ENCODE measurements at regions not wholly inside any gene's neighbourhood (a gene's known extent, or its start where the extent isn't known, plus 50 kb on each side); places are given as distances from the start of the nearest gene placed in this dataset.

DNA sequence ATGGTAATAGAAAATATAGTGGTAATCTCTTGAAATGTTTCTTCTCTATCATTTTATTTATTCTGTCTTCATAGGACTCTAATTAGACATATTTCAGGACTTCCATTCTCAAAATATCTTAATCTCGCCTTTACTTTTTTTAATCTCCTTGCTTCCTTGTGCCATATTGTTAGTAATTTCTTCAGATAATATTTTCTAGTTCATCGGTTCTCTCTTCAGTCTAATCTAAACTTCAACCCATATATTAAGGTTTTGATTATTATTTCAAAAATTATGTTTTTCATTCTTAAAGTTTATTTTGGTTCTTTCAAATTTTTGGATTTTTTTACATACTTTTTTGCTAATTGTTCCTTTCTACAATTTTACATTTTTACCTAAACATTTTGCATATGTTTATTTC is 237.9 kb upstream of the DGKB start:
- TF ChIP-seq PRDM1 (tag by site-specific recombination; IDR thresholded peaks at IDR 0.05), result no peak
- no peak for TF ChIP-seq ZNF426 (tag by site-specific recombination; IDR thresholded peaks at IDR 0.05)
- TF ChIP-seq ZNF707 (tag by site-specific recombination; IDR thresholded peaks at IDR 0.05), result no peak
- no peak for TF ChIP-seq KLF9 (tag by site-specific recombination; IDR thresholded peaks at IDR 0.05; ENCODE audit: low read depth)
- no peak for TF ChIP-seq BCL11A (tag by site-specific recombination; IDR thresholded peaks at IDR 0.05; ENCODE audit: low read depth)
- TF ChIP-seq ZNF473 (tag by site-specific recombination; IDR thresholded peaks at IDR 0.05), result no peak
- TF ChIP-seq, protein P1, sequence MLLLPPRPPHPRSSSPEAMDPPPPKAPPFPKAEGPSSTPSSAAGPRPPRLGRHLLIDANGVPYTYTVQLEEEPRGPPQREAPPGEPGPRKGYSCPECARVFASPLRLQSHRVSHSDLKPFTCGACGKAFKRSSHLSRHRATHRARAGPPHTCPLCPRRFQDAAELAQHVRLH (tag by site-specific recombination; IDR thresholded peaks at IDR 0.05), result no peak
- TF ChIP-seq ZNF571 (tag by site-specific recombination; IDR thresholded peaks at IDR 0.05), result no peak
- TF ChIP-seq EGR2 (tag by site-specific recombination; IDR thresholded peaks at IDR 0.05; ENCODE audit: low read depth), result no peak
- Histone ChIP-seq H3K4me3 (ENCODE audit: low read depth, low read length) (no peak overlapping the region), H3K9me3 (ENCODE audit: control insufficient read depth, insufficient read depth, low read depth, low read length) (no peaks in the 10 kb centered on the region), H3K36me3 (ENCODE audit: control insufficient read depth in 2 of 2, insufficient read depth in 1 of 2, low read length in 2 of 2) (no peaks in the 10 kb centered on the region), H3K4me1 (ENCODE audit: control insufficient read depth, insufficient read depth, low read length) (no peaks in the 10 kb centered on the region), H3K27ac (ENCODE audit: extremely low read depth, low read depth, low read length) (no peak overlapping the region)
- ChIA-PET POLR2A (no interaction called here), CTCF (no interaction called here)

DNA sequence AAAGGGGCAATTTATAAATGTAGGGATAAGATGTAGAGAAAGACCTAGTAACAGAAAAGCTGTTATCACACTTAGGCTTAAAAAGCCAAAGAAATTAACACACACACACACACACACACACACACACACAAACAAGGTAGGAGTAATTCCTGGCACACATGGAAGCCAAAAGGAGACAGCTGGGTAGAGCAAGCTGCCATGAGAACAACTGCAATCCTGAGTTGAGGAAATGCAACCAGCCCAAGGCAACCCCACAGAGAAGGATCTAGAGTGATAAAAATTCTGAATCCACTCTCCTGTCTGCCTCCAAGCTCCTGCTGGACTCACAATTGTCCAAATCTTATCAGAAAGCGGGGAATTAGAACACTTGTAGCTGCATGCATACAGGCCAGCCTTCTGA is 229.1 kb upstream of the DGKB start:
- Histone ChIP-seq H3K36me3 (ENCODE audit: control insufficient read depth in 2 of 2, insufficient read depth in 1 of 2, low read length in 2 of 2) (no peaks in the 10 kb centered on the region), H3K27ac (ENCODE audit: extremely low read depth, low read depth, low read length) (no peak overlapping the region), H3K9me3 (ENCODE audit: control insufficient read depth, insufficient read depth, low read depth, low read length) (no peaks in the 10 kb centered on the region), H3K4me1 (ENCODE audit: control insufficient read depth, insufficient read depth, low read length) (no peaks in the 10 kb centered on the region), H3K4me3 (ENCODE audit: low read depth, low read length) (no peak overlapping the region)
- CTCF ChIA-PET, result no interaction called here
- POLR2A ChIA-PET, result no interaction called here
- TF ChIP-seq IKZF3 (tag by site-specific recombination; IDR thresholded peaks at IDR 0.05) (no peak), ZFP41 (tag by site-specific recombination; IDR thresholded peaks at IDR 0.05; ENCODE audit: borderline replicate concordance) (no peak), ZNF747 (tag by site-specific recombination; IDR thresholded peaks at IDR 0.05) (no peak), ZNF121 (tag by site-specific recombination; IDR thresholded peaks at IDR 0.05) (no peak), GLI2 (tag by site-specific recombination; IDR thresholded peaks at IDR 0.05; ENCODE audit: borderline replicate concordance, low read depth) (no peak), WT1 (tag by site-specific recombination; IDR thresholded peaks at IDR 0.05) (no peak), ZBTB48 (tag by site-specific recombination; IDR thresholded peaks at IDR 0.05) (no peak), ZNF521 (tag by site-specific recombination; IDR thresholded peaks at IDR 0.05) (no peak), ZNF658 (tag by site-specific recombination; IDR thresholded peaks at IDR 0.05) (no peak), OVOL3 (tag by site-specific recombination; IDR thresholded peaks at IDR 0.05) (no peak), ZBTB7A (tag by site-specific recombination; IDR thresholded peaks at IDR 0.05; ENCODE audit: low read depth) (no peak)
- TF ChIP-seq, protein P2, sequence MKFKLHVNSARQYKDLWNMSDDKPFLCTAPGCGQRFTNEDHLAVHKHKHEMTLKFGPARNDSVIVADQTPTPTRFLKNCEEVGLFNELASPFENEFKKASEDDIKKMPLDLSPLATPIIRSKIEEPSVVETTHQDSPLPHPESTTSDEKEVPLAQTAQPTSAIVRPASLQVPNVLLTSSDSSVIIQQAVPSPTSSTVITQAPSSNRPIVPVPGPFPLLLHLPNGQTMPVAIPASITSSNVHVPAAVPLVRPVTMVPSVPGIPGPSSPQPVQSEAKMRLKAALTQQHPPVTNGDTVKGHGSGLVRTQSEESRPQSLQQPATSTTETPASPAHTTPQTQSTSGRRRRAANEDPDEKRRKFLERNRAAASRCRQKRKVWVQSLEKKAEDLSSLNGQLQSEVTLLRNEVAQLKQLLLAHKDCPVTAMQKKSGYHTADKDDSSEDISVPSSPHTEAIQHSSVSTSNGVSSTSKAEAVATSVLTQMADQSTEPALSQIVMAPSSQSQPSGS (tag by site-specific recombination; IDR thresholded peaks at IDR 0.05; ENCODE audit: low read depth), result no peak
- TF ChIP-seq, protein P3, sequence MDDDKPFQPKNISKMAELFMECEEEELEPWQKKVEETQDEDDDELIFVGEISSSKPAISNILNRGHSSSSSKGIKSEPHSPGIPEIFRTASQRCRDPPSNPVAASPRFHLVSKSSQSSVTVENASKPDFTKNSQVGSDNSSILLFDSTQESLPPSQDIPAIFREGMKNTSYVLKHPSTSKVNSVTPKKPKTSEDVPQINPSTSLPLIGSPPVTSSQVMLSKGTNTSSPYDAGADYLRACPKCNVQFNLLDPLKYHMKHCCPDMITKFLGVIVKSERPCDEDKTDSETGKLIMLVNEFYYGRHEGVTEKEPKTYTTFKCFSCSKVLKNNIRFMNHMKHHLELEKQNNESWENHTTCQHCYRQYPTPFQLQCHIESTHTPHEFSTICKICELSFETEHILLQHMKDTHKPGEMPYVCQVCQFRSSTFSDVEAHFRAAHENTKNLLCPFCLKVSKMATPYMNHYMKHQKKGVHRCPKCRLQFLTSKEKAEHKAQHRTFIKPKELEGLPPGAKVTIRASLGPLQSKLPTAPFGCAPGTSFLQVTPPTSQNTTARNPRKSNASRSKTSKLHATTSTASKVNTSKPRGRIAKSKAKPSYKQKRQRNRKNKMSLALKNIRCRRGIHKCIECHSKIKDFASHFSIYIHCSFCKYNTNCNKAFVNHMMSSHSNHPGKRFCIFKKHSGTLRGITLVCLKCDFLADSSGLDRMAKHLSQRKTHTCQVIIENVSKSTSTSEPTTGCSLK (tag by site-specific recombination; IDR thresholded peaks at IDR 0.05), result no peak
- TF ChIP-seq, protein P4, sequence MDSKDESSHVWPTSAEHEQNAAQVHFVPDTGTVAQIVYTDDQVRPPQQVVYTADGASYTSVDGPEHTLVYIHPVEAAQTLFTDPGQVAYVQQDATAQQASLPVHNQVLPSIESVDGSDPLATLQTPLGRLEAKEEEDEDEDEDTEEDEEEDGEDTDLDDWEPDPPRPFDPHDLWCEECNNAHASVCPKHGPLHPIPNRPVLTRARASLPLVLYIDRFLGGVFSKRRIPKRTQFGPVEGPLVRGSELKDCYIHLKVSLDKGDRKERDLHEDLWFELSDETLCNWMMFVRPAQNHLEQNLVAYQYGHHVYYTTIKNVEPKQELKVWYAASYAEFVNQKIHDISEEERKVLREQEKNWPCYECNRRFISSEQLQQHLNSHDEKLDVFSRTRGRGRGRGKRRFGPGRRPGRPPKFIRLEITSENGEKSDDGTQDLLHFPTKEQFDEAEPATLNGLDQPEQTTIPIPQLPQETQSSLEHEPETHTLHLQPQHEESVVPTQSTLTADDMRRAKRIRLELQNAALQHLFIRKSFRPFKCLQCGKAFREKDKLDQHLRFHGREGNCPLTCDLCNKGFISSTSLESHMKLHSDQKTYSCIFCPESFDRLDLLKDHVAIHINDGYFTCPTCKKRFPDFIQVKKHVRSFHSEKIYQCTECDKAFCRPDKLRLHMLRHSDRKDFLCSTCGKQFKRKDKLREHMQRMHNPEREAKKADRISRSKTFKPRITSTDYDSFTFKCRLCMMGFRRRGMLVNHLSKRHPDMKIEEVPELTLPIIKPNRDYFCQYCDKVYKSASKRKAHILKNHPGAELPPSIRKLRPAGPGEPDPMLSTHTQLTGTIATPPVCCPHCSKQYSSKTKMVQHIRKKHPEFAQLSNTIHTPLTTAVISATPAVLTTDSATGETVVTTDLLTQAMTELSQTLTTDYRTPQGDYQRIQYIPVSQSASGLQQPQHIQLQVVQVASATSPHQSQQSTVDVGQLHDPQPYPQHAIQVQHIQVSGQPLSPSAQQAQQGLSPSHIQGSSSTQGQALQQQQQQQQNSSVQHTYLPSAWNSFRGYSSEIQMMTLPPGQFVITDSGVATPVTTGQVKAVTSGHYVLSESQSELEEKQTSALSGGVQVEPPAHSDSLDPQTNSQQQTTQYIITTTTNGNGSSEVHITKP (tag by site-specific recombination; IDR thresholded peaks at IDR 0.05), result no peak
